T-helper 1 cell treated with Interleukin-12 subunit alpha and Interleukin-12 subunit beta and Interleukin-4 antibody, amounts not matched to agents 30 μg/mL and 1 μg/mL, for 36 hours (primary cell): ENCODE measurements at regions not wholly inside any gene's neighbourhood (a gene's known extent, or its start where the extent isn't known, plus 50 kb on each side); places are given as distances from the start of the nearest gene placed in this dataset.

ENCODE experiments used
- H3K27ac Mint-ChIP-seq: one replicate; pipeline ENCODE4 v1.8.0; 2021; ENCODE audit warnings: mild to moderate bottlenecking, mixed read lengths
- H3K27me3 Mint-ChIP-seq: one replicate; pipeline ENCODE4 v1.8.0; 2021; ENCODE audit warnings: low read depth, mixed read lengths
- H3K36me3 Mint-ChIP-seq: one replicate; pipeline ENCODE4 v1.8.0; 2021; ENCODE audit warnings: low read depth, mixed read lengths
- H3K4me1 Mint-ChIP-seq: one replicate; pipeline ENCODE4 v1.8.0; 2021; ENCODE audit warnings: low read depth, mixed read lengths
- H3K4me3 Mint-ChIP-seq: one replicate; pipeline ENCODE4 v1.8.0; 2021; ENCODE audit warnings: mild to moderate bottlenecking, moderate library complexity, mixed read lengths
- H3K9me3 Mint-ChIP-seq: one replicate; pipeline ENCODE4 v1.8.0; 2021; ENCODE audit warnings: mixed read lengths

GRCh38 chr10:55426138-55426537 is 625.1 kb upstream of the PCDH15 start:
- no peak overlapping the region for H3K4me3 Mint-ChIP-seq
- no peaks in the 10 kb centered on the region for H3K27me3 Mint-ChIP-seq
- peaks cover 3% of the 10 kb centered on the region for H3K9me3 Mint-ChIP-seq
- no peak overlapping the region for H3K27ac Mint-ChIP-seq
- H3K36me3 Mint-ChIP-seq: no peaks in the 10 kb centered on the region
- no peaks in the 10 kb centered on the region for H3K4me1 Mint-ChIP-seq

- Mint-ChIP-seq H3K27ac (no peak overlapping the region), H3K27me3 (no peaks in the 10 kb centered on the region), H3K36me3 (no peaks in the 10 kb centered on the region), H3K9me3 (no peaks in the 10 kb centered on the region), H3K4me3 (no peak overlapping the region), H3K4me1 (no peaks in the 10 kb centered on the region)
Measured at GRCh38 chr10:55410415-55410885, 609.4 kb upstream of the PCDH15 start.

- no peaks in the 10 kb centered on the region for H3K4me1 Mint-ChIP-seq
- no peaks in the 10 kb centered on the region for H3K27me3 Mint-ChIP-seq
- H3K36me3 Mint-ChIP-seq: no peaks in the 10 kb centered on the region
- H3K9me3 Mint-ChIP-seq: no peaks in the 10 kb centered on the region
- H3K27ac Mint-ChIP-seq: no peak overlapping the region
- H3K4me3 Mint-ChIP-seq: no peak overlapping the region
Measured at GRCh38 chr10:55404094-55404493, 603.1 kb upstream of the PCDH15 start.

- Mint-ChIP-seq H3K4me1 (no peaks in the 10 kb centered on the region), H3K27ac (no peak overlapping the region), H3K36me3 (no peaks in the 10 kb centered on the region), H3K9me3 (no peaks in the 10 kb centered on the region), H3K27me3 (no peaks in the 10 kb centered on the region), H3K4me3 (no peak overlapping the region)
Measured at GRCh38 chr10:55400075-55400849, 599.2 kb upstream of the PCDH15 start.

- H3K4me3 Mint-ChIP-seq: no peak overlapping the region
- no peaks in the 10 kb centered on the region for H3K9me3 Mint-ChIP-seq
- no peaks in the 10 kb centered on the region for H3K4me1 Mint-ChIP-seq
- H3K27me3 Mint-ChIP-seq: no peaks in the 10 kb centered on the region
- no peak overlapping the region for H3K27ac Mint-ChIP-seq
- no peaks in the 10 kb centered on the region for H3K36me3 Mint-ChIP-seq
Measured at GRCh38 chr10:55398497-55398882, 597.5 kb upstream of the PCDH15 start.

GRCh38 chr10:55397777-55398496 is 596.9 kb upstream of the PCDH15 start:
- H3K27ac Mint-ChIP-seq: no peak overlapping the region
- H3K27me3 Mint-ChIP-seq: no peaks in the 10 kb centered on the region
- no peak overlapping the region for H3K4me3 Mint-ChIP-seq
- no peaks in the 10 kb centered on the region for H3K9me3 Mint-ChIP-seq
- H3K4me1 Mint-ChIP-seq: no peaks in the 10 kb centered on the region
- no peaks in the 10 kb centered on the region for H3K36me3 Mint-ChIP-seq

- no peaks in the 10 kb centered on the region for H3K4me1 Mint-ChIP-seq
- no peak overlapping the region for H3K4me3 Mint-ChIP-seq
- H3K9me3 Mint-ChIP-seq: no peaks in the 10 kb centered on the region
- no peaks in the 10 kb centered on the region for H3K27me3 Mint-ChIP-seq
- H3K27ac Mint-ChIP-seq: no peak overlapping the region
- H3K36me3 Mint-ChIP-seq: no peaks in the 10 kb centered on the region
Measured at GRCh38 chr10:55378196-55378595, 577.2 kb upstream of the PCDH15 start.

- no peaks in the 10 kb centered on the region for H3K9me3 Mint-ChIP-seq
- no peak overlapping the region for H3K27ac Mint-ChIP-seq
- no peaks in the 10 kb centered on the region for H3K27me3 Mint-ChIP-seq
Measured at GRCh38 chr10:55374917-55375316, 573.9 kb upstream of the PCDH15 start.

GRCh38 chr10:55374060-55374459 is 573.0 kb upstream of the PCDH15 start:
- H3K27ac Mint-ChIP-seq: no peak overlapping the region
- H3K9me3 Mint-ChIP-seq: no peaks in the 10 kb centered on the region
- H3K36me3 Mint-ChIP-seq: no peaks in the 10 kb centered on the region
- no peaks in the 10 kb centered on the region for H3K4me1 Mint-ChIP-seq
- no peaks in the 10 kb centered on the region for H3K27me3 Mint-ChIP-seq
- no peak overlapping the region for H3K4me3 Mint-ChIP-seq

More at GRCh38 chr10:55374917-55375316, 573.9 kb upstream of the PCDH15 start:
- Mint-ChIP-seq H3K36me3 (no peaks in the 10 kb centered on the region), H3K4me3 (no peak overlapping the region), H3K4me1 (no peaks in the 10 kb centered on the region)

- Mint-ChIP-seq H3K27ac (no peak overlapping the region), H3K27me3 (no peaks in the 10 kb centered on the region), H3K36me3 (no peaks in the 10 kb centered on the region), H3K4me1 (no peaks in the 10 kb centered on the region), H3K9me3 (peaks cover 4% of the 10 kb centered on the region), H3K4me3 (no peak overlapping the region)
Measured at GRCh38 chr10:55369670-55370420, 568.8 kb upstream of the PCDH15 start.

- Mint-ChIP-seq H3K27ac (no peak overlapping the region), H3K9me3 (peaks cover 8% of the 10 kb centered on the region), H3K27me3 (no peaks in the 10 kb centered on the region), H3K36me3 (no peaks in the 10 kb centered on the region), H3K4me3 (no peak overlapping the region), H3K4me1 (no peaks in the 10 kb centered on the region)
Measured at GRCh38 chr10:55368467-55368866, 567.4 kb upstream of the PCDH15 start.

GRCh38 chr10:55367555-55367954 is 566.5 kb upstream of the PCDH15 start:
- no peak overlapping the region for H3K4me3 Mint-ChIP-seq
- H3K27me3 Mint-ChIP-seq: no peaks in the 10 kb centered on the region
- H3K27ac Mint-ChIP-seq: no peak overlapping the region
- no peaks in the 10 kb centered on the region for H3K4me1 Mint-ChIP-seq
- peaks cover 10% of the 10 kb centered on the region for H3K9me3 Mint-ChIP-seq
- no peaks in the 10 kb centered on the region for H3K36me3 Mint-ChIP-seq

- Mint-ChIP-seq H3K4me1 (no peaks in the 10 kb centered on the region), H3K4me3 (no peak overlapping the region), H3K27me3 (no peaks in the 10 kb centered on the region), H3K36me3 (no peaks in the 10 kb centered on the region), H3K9me3 (peaks cover 10% of the 10 kb centered on the region), H3K27ac (no peak overlapping the region)
Measured at GRCh38 chr10:55358539-55358938, 557.5 kb upstream of the PCDH15 start.

- H3K27ac Mint-ChIP-seq: no peak overlapping the region
- H3K36me3 Mint-ChIP-seq: no peaks in the 10 kb centered on the region
- H3K27me3 Mint-ChIP-seq: no peaks in the 10 kb centered on the region
- H3K4me3 Mint-ChIP-seq: no peak overlapping the region
- H3K4me1 Mint-ChIP-seq: no peaks in the 10 kb centered on the region
- peaks cover 11% of the 10 kb centered on the region for H3K9me3 Mint-ChIP-seq
Measured at GRCh38 chr10:55353414-55353813, 552.4 kb upstream of the PCDH15 start.
